Nephron progenitor cell (in vitro differentiated cells): ENCODE measurements at regions not wholly inside any gene's neighbourhood (a gene's known extent, or its start where the extent isn't known, plus 50 kb on each side); places are given as distances from the start of the nearest gene placed in this dataset.
"Not testable (repeated sequence)": the region's sequence is repeated elsewhere in the genome, so short reads cannot be mapped to it uniquely, and the experiment has no call there.

Experiments used
- DNase-seq: peaks from one replicate; pipeline ENCODE4 v3.0.0; 2021
- H3K27ac Mint-ChIP-seq: 2 replicates; pipeline ENCODE4 v1.8.0; 2021; ENCODE audit warnings: mild to moderate bottlenecking, moderate library complexity, mixed read lengths
- H3K27me3 Mint-ChIP-seq: 2 replicates; pipeline ENCODE4 v1.8.0; 2021; ENCODE audit warnings: mild to moderate bottlenecking, low read depth, mixed read lengths; ENCODE audit not compliant: poor library complexity
- H3K36me3 Mint-ChIP-seq: 2 replicates; pipeline ENCODE4 v1.8.0; 2021; ENCODE audit warnings: low read depth, mixed read lengths
- H3K4me1 Mint-ChIP-seq: 2 replicates; pipeline ENCODE4 v1.8.0; 2021; ENCODE audit warnings: mixed read lengths
- H3K4me3 Mint-ChIP-seq: 2 replicates; pipeline ENCODE4 v1.8.0; 2021; ENCODE audit warnings: mild to moderate bottlenecking, moderate library complexity, mixed read lengths
- H3K9me3 Mint-ChIP-seq: 2 replicates; pipeline ENCODE4 v1.8.0; 2021; ENCODE audit warnings: mild to moderate bottlenecking, moderate library complexity, mixed read lengths
- TF ChIP-seq, protein P1 (sequence below): fragments of 200-600 bp; sonication (generic); IDR thresholded peaks from 2 replicates; pipeline ENCODE4 v1.5.0; 2021; ENCODE audit warnings: antibody characterized with exemption

DNA sequence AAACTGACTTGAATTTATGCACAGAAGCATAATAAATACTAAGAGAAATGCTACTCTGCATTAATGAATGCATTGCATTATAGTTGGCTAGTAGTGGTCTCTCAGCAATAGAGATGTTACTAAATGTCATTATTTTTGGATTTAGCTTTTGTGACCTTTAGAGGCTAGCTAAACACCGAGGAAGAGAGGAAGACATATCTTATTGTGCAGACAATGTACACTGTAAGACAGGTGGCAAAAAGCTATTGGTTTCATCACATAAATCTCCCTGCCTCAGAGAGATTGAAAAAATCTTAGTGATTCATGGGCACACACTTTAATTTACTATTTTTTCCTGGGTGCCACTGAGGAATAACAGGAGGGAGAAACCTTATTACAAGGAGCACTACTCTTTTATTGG is 435.9 kb downstream of the TMEM232 start:
- Mint-ChIP-seq H3K4me1 (peaks cover 18% of the 10 kb centered on the region), H3K9me3 (peaks cover 17% of the 10 kb centered on the region), H3K4me3 (no peak overlapping the region), H3K27ac (no peak overlapping the region), H3K36me3 (peaks cover 3% of the 10 kb centered on the region), H3K27me3 (no peaks in the 10 kb centered on the region)
- TF ChIP-seq, protein P1, sequence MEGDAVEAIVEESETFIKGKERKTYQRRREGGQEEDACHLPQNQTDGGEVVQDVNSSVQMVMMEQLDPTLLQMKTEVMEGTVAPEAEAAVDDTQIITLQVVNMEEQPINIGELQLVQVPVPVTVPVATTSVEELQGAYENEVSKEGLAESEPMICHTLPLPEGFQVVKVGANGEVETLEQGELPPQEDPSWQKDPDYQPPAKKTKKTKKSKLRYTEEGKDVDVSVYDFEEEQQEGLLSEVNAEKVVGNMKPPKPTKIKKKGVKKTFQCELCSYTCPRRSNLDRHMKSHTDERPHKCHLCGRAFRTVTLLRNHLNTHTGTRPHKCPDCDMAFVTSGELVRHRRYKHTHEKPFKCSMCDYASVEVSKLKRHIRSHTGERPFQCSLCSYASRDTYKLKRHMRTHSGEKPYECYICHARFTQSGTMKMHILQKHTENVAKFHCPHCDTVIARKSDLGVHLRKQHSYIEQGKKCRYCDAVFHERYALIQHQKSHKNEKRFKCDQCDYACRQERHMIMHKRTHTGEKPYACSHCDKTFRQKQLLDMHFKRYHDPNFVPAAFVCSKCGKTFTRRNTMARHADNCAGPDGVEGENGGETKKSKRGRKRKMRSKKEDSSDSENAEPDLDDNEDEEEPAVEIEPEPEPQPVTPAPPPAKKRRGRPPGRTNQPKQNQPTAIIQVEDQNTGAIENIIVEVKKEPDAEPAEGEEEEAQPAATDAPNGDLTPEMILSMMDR, result no peak
- no peak for DNase-seq

DNA sequence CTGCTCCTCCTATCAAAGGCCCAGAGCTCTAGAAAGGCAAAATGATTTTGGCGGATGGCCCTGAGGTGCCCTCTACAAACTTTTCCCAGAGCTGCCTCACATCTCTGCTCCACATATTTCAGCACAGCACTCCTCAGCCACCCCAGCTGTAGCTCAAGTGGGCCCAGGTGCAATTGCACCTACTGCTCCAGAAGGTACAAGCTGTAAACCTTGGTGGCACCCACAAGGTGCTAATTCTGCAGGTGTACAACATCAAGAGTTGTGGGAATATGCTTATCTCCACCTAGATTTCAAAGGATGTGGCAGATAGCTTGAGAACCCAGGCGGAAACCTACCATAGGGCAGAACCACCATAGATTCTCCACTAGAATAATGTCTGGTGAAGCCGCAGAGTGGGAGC is 432.2 kb downstream of the TMEM232 start:
- no peaks in the 10 kb centered on the region for H3K36me3 Mint-ChIP-seq

GRCh38 chr5:110297152-110297670 is 429.3 kb downstream of the TMEM232 start:
- Mint-ChIP-seq H3K36me3 (no peaks in the 10 kb centered on the region), H3K4me3 (no peak overlapping the region), H3K4me1 (no peaks in the 10 kb centered on the region), H3K27me3 (no peaks in the 10 kb centered on the region), H3K9me3 (peaks cover 15% of the 10 kb centered on the region), H3K27ac (no peak overlapping the region)
- DNase-seq, result no peak
- TF ChIP-seq, protein P1, result no peak

More for the DNA sequence above, 432.2 kb downstream of the TMEM232 start:
- Mint-ChIP-seq H3K27me3 (no peaks in the 10 kb centered on the region), H3K4me3 (no peak overlapping the region), H3K4me1 (peaks cover 17% of the 10 kb centered on the region), H3K27ac (no peak overlapping the region), H3K9me3 (peaks cover 3% of the 10 kb centered on the region)
- no peak for DNase-seq
- TF ChIP-seq, protein P1, result no peak

DNA sequence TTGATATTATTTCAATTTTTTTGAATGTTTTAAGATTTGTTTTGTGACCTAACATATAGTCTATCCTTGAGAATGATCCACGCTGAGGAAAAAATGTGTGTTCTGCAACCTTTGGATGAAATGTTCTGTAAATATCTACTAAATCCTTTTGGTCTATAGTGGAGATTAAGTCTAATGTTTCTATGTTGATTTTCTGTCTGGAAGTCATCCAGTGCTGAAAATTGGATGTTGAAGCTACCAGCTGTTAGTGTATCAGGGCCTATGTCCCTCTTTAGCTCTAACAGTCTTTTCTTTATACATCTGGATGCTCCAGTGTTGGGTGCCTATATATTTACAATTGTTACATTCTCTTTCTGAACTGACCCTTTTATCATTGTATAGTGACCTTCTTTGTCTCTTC is 422.3 kb downstream of the TMEM232 start:
- DNase-seq, result no peak
- peaks cover 6% of the 10 kb centered on the region for H3K36me3 Mint-ChIP-seq
- H3K9me3 Mint-ChIP-seq, result peaks cover 65% of the 10 kb centered on the region
- H3K27me3 Mint-ChIP-seq, result peaks cover 3% of the 10 kb centered on the region
- no peaks in the 10 kb centered on the region for H3K4me1 Mint-ChIP-seq
- TF ChIP-seq, protein P1, result no peak
- H3K4me3 Mint-ChIP-seq, result no peak overlapping the region
- no peak overlapping the region for H3K27ac Mint-ChIP-seq

- Mint-ChIP-seq H3K36me3 (peaks cover 11% of the 10 kb centered on the region), H3K9me3 (peaks cover 75% of the 10 kb centered on the region), H3K4me1 (no peaks in the 10 kb centered on the region), H3K27ac (no peak overlapping the region), H3K4me3 (no peak overlapping the region), H3K27me3 (peaks cover 3% of the 10 kb centered on the region)
- TF ChIP-seq, protein P1, result no peak
- DNase-seq, result no peak
These were observed 419.8 kb downstream of the TMEM232 start for GRCh38 chr5:110306650-110307049.

GRCh38 chr5:110309222-110309621 is 417.2 kb downstream of the TMEM232 start:
- peaks cover 59% of the 10 kb centered on the region for H3K9me3 Mint-ChIP-seq
- peaks cover 11% of the 10 kb centered on the region for H3K36me3 Mint-ChIP-seq
- H3K27ac Mint-ChIP-seq, result no peak overlapping the region
- TF ChIP-seq, protein P1, result no peak
- H3K4me1 Mint-ChIP-seq, result no peaks in the 10 kb centered on the region
- no peak overlapping the region for H3K4me3 Mint-ChIP-seq
- DNase-seq, result no peak
- H3K27me3 Mint-ChIP-seq, result peaks cover 3% of the 10 kb centered on the region

DNA sequence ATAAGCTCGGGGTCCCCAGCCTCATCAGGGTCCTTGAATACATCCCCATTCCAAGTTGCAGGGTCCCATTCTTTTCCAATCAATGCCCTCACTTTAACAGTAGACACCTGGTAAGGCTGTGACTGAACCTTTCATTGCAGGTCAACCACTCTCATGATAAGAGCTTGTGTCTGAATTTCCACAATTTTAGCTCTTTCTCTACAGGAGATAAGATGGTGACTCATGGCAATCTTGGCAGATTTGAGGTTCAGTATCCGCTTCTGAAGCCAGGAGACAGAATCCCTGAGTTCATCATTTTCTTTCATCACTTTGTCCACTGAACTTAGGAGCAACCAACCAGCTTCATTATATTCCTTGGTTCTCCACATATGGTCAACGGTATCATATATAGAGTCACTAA is 409.9 kb downstream of the TMEM232 start:
- not testable (repeated sequence) for H3K27ac Mint-ChIP-seq, H3K9me3 Mint-ChIP-seq, H3K4me3 Mint-ChIP-seq, DNase-seq, H3K36me3 Mint-ChIP-seq, H3K4me1 Mint-ChIP-seq, H3K27me3 Mint-ChIP-seq
